PC-9 (cell line): ENCODE measurements at regions not wholly inside any gene's neighbourhood (a gene's known extent, or its start where the extent isn't known, plus 50 kb on each side); places are given as distances from the start of the nearest gene placed in this dataset.

Experiments used
- EZH2 ChIP-seq: fragments of 200-600 bp; sonication (generic); IDR thresholded peaks from 2 replicates; pipeline ENCODE4 v1.8.0; 2017; ENCODE audit warnings: antibody characterized with exemption, low read depth
- TF ChIP-seq, protein P1 (sequence below): fragments of 200-600 bp; sonication (generic); conservative IDR thresholded peaks from 2 replicates; pipeline ENCODE4 v1.6.1; 2017; ENCODE audit warnings: mixed run types, antibody characterized with exemption, mild to moderate bottlenecking, moderate library complexity

DNA sequence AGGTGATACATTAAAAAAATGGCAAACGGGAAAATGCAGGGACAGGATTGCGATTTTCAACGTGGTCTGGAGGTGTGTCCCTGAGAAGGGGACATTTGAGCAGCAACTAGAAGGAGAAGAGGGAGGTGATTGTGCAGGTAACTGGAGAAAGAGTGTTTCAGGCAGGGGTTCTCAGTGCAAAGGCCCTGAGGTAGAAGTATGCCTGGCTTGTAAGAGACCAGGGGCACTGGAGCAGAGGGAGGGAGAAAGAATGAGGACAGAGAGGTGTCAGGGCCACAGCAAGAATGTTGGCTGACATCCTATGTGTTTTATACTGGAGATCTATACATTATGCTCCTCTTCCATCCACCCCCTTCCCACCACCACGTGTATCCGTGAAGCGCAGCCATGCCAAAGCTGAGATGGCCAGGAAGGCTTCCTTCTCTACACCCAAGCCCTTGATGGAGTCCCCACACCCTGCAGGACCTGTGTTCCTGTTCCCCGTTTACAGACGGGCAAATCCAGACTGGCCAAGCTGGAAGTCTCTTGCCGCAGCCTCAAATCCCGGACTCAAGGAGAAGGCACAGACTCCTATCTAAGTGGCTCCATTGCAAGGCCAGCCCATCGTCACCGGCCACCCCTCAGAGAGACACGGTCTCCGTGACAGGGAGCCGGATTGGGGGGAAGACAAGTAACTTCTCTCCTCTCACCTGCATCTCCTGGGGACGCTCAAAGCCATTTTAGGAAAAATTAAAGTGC is 416.1 kb downstream of the MN1 start:
- TF ChIP-seq EZH2: no peak
- TF ChIP-seq, protein P1, sequence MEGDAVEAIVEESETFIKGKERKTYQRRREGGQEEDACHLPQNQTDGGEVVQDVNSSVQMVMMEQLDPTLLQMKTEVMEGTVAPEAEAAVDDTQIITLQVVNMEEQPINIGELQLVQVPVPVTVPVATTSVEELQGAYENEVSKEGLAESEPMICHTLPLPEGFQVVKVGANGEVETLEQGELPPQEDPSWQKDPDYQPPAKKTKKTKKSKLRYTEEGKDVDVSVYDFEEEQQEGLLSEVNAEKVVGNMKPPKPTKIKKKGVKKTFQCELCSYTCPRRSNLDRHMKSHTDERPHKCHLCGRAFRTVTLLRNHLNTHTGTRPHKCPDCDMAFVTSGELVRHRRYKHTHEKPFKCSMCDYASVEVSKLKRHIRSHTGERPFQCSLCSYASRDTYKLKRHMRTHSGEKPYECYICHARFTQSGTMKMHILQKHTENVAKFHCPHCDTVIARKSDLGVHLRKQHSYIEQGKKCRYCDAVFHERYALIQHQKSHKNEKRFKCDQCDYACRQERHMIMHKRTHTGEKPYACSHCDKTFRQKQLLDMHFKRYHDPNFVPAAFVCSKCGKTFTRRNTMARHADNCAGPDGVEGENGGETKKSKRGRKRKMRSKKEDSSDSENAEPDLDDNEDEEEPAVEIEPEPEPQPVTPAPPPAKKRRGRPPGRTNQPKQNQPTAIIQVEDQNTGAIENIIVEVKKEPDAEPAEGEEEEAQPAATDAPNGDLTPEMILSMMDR: no peak
